ENCODE measurements at regions not wholly inside any gene's neighbourhood (a gene's known extent, or its start where the extent isn't known, plus 50 kb on each side); places are given as distances from the start of the nearest gene placed in this dataset.

DNA sequence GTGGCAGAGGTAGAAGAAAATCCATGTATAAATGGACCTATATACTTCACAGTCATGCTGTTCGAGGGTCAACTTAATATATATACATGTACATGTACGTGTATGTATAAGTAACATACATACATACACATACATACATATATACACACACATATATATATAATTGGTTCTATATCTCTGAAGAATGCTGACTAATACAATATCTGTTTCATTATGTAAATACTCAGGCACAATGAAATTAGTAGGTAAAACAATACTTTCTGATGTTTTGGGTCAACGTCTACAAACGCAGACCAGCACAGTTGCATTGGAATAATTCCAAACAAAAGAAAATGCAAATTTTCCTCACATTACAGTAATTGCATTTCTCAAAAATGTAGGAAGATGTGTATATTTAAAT, 202.7 kb upstream of the DAAM1 start:
- H2AFZ ChIP-seq (ENCODE audit: low read length) = no peak overlapping the region
- H3K9ac ChIP-seq (ENCODE audit: insufficient read depth, low read depth, low read length) = no peak overlapping the region
- H4K20me1 ChIP-seq (ENCODE audit: insufficient read depth, low read length) = no peaks in the 10 kb centered on the region
- no peaks in the 10 kb centered on the region for H3K9me3 ChIP-seq (ENCODE audit: low read length)
- DNase-seq (ENCODE audit: low spot score) (no peak), ATAC-seq (no peak), FAIRE-seq (no peak)
- intact Hi-C loops (cut with micrococcal nuclease; ENCODE audit: unreplicated experiment) = no loop called here
- in situ Hi-C loops (cut with HindIII; ENCODE audit: extremely low pct_ligation_motif_present, low pct_unique_long_range_greater_than_20kb) = no loop called here
- no peaks in the 10 kb centered on the region for H3K79me2 ChIP-seq (ENCODE audit: insufficient read depth, low read length)
- CTCF ChIA-PET (ENCODE audit: low intra/inter-chr PET ratio, low total read pairs) = no interaction called here
- H3K4me3 ChIP-seq (replicated peaks in 1 of 3; ENCODE audit: insufficient read depth in 1 of 3, low read depth in 2 of 3, low read length in 3 of 3) = no peak overlapping the region
- BruUV-seq (replicated peaks) = no TSS peak
- POLR2A ChIA-PET = no interaction called here
- no peak overlapping the region for H3K4me2 ChIP-seq (ENCODE audit: low read depth, low read length)
- no peaks in the 10 kb centered on the region for H3K36me3 ChIP-seq (replicated peaks in 1 of 2; ENCODE audit: control insufficient read depth in 1 of 2, insufficient read depth in 2 of 2, low read length in 2 of 2)
- H3K4me1 ChIP-seq (ENCODE audit: insufficient read depth, low read length) = no peaks in the 10 kb centered on the region
- TF ChIP-seq ZMYM2 (CRISPR knock-in tag; IDR thresholded peaks at IDR 0.05) (no peak), MAFK (conservative IDR thresholded peaks at IDR 0.05 in 1 of 2, IDR thresholded peaks at IDR 0.05 in 1 of 2; ENCODE audit: low read length in 2 of 2) (peak; percentile 28 to 73; a peak in 3 of 4 replicates), ZNF432 (CRISPR knock-in tag; IDR thresholded peaks at IDR 0.05; ENCODE audit: borderline replicate concordance) (no peak), MAFF (IDR thresholded peaks at IDR 0.05; ENCODE audit: low read depth, low read length) (peak; percentile 43; the same call in 1 of the 2 replicates)
- TF ChIP-seq, protein P1, sequence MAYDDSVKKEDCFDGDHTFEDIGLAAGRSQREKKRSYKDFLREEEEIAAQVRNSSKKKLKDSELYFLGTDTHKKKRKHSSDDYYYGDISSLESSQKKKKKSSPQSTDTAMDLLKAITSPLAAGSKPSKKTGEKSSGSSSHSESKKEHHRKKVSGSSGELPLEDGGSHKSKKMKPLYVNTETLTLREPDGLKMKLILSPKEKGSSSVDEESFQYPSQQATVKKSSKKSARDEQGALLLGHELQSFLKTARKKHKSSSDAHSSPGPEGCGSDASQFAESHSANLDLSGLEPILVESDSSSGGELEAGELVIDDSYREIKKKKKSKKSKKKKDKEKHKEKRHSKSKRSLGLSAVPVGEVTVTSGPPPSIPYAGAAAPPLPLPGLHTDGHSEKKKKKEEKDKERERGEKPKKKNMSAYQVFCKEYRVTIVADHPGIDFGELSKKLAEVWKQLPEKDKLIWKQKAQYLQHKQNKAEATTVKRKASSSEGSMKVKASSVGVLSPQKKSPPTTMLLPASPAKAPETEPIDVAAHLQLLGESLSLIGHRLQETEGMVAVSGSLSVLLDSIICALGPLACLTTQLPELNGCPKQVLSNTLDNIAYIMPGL (CRISPR knock-in tag; IDR thresholded peaks at IDR 0.05; ENCODE audit: borderline replicate concordance in 1 of 2, low read depth in 1 of 2) = no peak
- H3K27ac ChIP-seq (ENCODE audit: extremely low read length, insufficient read depth, low read length) = no peak overlapping the region
- 23% methylated on average over 4 of the region's 4 CpGs for WGBS (ENCODE audit: low lambda C conversion rate)
- H3K27me3 ChIP-seq (ENCODE audit: control insufficient read depth in 1 of 2, insufficient read depth in 2 of 2, low read length in 2 of 2) = no peaks in the 10 kb centered on the region

DNA sequence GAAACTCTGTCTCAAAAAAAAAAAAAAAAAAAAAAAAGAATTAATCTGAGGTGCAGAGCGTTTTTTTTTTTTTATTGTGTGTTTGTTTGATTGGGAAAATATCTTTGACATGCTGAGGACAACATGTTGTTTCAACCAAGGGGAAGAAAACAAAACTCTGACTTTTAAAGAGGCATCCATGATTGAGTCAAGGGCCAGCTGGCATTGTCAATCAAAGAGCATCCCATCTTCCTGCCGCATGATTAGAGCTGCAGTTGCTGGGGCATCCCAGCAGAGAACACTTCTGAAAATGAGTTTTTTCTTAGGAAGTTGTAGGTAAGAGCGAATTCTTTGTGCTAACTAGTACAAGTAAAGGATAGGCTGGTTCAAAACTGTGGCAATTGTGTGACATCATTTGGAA, 200.9 kb upstream of the DAAM1 start:
- Histone ChIP-seq H4K20me1 (ENCODE audit: insufficient read depth, low read length) (no peaks in the 10 kb centered on the region), H3K9ac (ENCODE audit: insufficient read depth, low read depth, low read length) (no peak overlapping the region), H3K4me2 (ENCODE audit: low read depth, low read length) (no peak overlapping the region), H2AFZ (ENCODE audit: low read length) (no peak overlapping the region), H3K27me3 (ENCODE audit: control insufficient read depth in 1 of 2, insufficient read depth in 2 of 2, low read length in 2 of 2) (no peaks in the 10 kb centered on the region), H3K4me1 (ENCODE audit: insufficient read depth, low read length) (no peaks in the 10 kb centered on the region), H3K4me3 (replicated peaks in 1 of 3; ENCODE audit: insufficient read depth in 1 of 3, low read depth in 2 of 3, low read length in 3 of 3) (no peak overlapping the region), H3K79me2 (ENCODE audit: insufficient read depth, low read length) (no peaks in the 10 kb centered on the region), H3K9me3 (ENCODE audit: low read length) (no peaks in the 10 kb centered on the region), H3K27ac (ENCODE audit: extremely low read length, insufficient read depth, low read length) (no peak overlapping the region), H3K36me3 (replicated peaks in 1 of 2; ENCODE audit: control insufficient read depth in 1 of 2, insufficient read depth in 2 of 2, low read length in 2 of 2) (no peaks in the 10 kb centered on the region)
- no TSS peak for BruUV-seq (replicated peaks)
- ChIA-PET CTCF (ENCODE audit: low intra/inter-chr PET ratio, low total read pairs) (no interaction called here), POLR2A (no interaction called here)
- intact Hi-C loops (cut with micrococcal nuclease; ENCODE audit: unreplicated experiment) (no loop called here), in situ Hi-C loops (cut with HindIII; ENCODE audit: extremely low pct_ligation_motif_present, low pct_unique_long_range_greater_than_20kb) (no loop called here)
- ATAC-seq = no peak
- WGBS (ENCODE audit: low lambda C conversion rate) = 5% methylated on average over 3 of the region's 3 CpGs
- FAIRE-seq = no peak
- no peak for DNase-seq (ENCODE audit: low spot score)
- TF ChIP-seq, protein P2, sequence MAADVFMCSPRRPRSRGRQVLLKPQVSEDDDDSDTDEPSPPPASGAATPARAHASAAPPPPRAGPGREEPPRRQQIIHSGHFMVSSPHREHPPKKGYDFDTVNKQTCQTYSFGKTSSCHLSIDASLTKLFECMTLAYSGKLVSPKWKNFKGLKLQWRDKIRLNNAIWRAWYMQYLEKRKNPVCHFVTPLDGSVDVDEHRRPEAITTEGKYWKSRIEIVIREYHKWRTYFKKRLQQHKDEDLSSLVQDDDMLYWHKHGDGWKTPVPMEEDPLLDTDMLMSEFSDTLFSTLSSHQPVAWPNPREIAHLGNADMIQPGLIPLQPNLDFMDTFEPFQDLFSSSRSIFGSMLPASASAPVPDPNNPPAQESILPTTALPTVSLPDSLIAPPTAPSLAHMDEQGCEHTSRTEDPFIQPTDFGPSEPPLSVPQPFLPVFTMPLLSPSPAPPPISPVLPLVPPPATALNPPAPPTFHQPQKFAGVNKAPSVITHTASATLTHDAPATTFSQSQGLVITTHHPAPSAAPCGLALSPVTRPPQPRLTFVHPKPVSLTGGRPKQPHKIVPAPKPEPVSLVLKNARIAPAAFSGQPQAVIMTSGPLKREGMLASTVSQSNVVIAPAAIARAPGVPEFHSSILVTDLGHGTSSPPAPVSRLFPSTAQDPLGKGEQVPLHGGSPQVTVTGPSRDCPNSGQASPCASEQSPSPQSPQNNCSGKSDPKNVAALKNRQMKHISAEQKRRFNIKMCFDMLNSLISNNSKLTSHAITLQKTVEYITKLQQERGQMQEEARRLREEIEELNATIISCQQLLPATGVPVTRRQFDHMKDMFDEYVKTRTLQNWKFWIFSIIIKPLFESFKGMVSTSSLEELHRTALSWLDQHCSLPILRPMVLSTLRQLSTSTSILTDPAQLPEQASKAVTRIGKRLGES (CRISPR knock-in tag; IDR thresholded peaks at IDR 0.05; ENCODE audit: borderline replicate concordance) = no peak
- no peak for TF ChIP-seq KMT2A (CRISPR knock-in tag; IDR thresholded peaks at IDR 0.05)
- TF ChIP-seq ARNT (IDR thresholded peaks at IDR 0.05) = no peak
- TF ChIP-seq, protein P3, sequence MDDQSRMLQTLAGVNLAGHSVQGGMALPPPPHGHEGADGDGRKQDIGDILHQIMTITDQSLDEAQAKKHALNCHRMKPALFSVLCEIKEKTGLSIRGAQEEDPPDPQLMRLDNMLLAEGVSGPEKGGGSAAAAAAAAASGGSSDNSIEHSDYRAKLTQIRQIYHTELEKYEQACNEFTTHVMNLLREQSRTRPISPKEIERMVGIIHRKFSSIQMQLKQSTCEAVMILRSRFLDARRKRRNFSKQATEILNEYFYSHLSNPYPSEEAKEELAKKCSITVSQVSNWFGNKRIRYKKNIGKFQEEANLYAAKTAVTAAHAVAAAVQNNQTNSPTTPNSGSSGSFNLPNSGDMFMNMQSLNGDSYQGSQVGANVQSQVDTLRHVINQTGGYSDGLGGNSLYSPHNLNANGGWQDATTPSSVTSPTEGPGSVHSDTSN (CRISPR knock-in tag; IDR thresholded peaks at IDR 0.05; ENCODE audit: borderline replicate concordance) = no peak
- TF ChIP-seq, protein P4, sequence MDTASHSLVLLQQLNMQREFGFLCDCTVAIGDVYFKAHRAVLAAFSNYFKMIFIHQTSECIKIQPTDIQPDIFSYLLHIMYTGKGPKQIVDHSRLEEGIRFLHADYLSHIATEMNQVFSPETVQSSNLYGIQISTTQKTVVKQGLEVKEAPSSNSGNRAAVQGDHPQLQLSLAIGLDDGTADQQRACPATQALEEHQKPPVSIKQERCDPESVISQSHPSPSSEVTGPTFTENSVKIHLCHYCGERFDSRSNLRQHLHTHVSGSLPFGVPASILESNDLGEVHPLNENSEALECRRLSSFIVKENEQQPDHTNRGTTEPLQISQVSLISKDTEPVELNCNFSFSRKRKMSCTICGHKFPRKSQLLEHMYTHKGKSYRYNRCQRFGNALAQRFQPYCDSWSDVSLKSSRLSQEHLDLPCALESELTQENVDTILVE (CRISPR knock-in tag; IDR thresholded peaks at IDR 0.05) = no peak
- TF ChIP-seq CHD4 (IDR thresholded peaks at IDR 0.05; ENCODE audit: borderline replicate concordance, low read length) = no peak
- no peak for TF ChIP-seq JARID2 (CRISPR knock-in tag; IDR thresholded peaks at IDR 0.05; ENCODE audit: insufficient replicate concordance)

All from HepG2 (cell line).